Panc1 (cell line): ENCODE measurements at regions not wholly inside any gene's neighbourhood (a gene's known extent, or its start where the extent isn't known, plus 50 kb on each side); places are given as distances from the start of the nearest gene placed in this dataset.

Experiments
- CTCF ChIP-seq: fragments of 450-650 bp; IDR thresholded peaks from 2 replicates; pipeline ENCODE4 v1.5.1; 2017; ENCODE audit warnings: mild to moderate bottlenecking
- POLR2AphosphoS5 ChIP-seq: IDR thresholded peaks from 2 replicates; pipeline ENCODE4 v1.6.1; 2012; ENCODE audit warnings: mild to moderate bottlenecking, low read depth, low read length, moderate library complexity

- TF ChIP-seq CTCF: no peak
- no peak for TF ChIP-seq POLR2AphosphoS5
These were observed 323.6 kb downstream of the DRD1 start for GRCh38 chr5:175120412-175120811.
